22Rv1 (cell line): ENCODE measurements at regions not wholly inside any gene's neighbourhood (a gene's known extent, or its start where the extent isn't known, plus 50 kb on each side); places are given as distances from the start of the nearest gene placed in this dataset.

ENCODE experiments used
- CTCF ChIP-seq: fragments of 450-650 bp; IDR thresholded peaks from 2 replicates; pipeline ENCODE4 v1.5.1; 2017; ENCODE audit warnings: mild to moderate bottlenecking
- ZFX ChIP-seq: fragments of 450-650 bp; IDR thresholded peaks from 2 replicates; pipeline ENCODE4 v1.6.1; 2017; ENCODE audit warnings: antibody characterized with exemption, borderline replicate concordance

GRCh38 chrX:10892621-10893225 is 218.4 kb upstream of the HCCS start:
- TF ChIP-seq CTCF (no peak), ZFX (no peak)
